Suprapubic skin (tissue), 4 donors: ENCODE measurements at regions not wholly inside any gene's neighbourhood (a gene's known extent, or its start where the extent isn't known, plus 50 kb on each side); places are given as distances from the start of the nearest gene placed in this dataset.
"Not testable (repeated sequence)": the region's sequence is repeated elsewhere in the genome, so short reads cannot be mapped to it uniquely, and the experiment has no call there.

ENCODE experiments used
- DNase-seq, 2 donors: peaks; one replicate each; pipeline ENCODE4 v3.0.0-alpha.2; 2019; ENCODE audit warnings: low spot score in 2 of 2
- H3K27ac ChIP-seq: fragments of 200-600 bp; sonication (generic); one replicate; pipeline ENCODE4 v1.5.1; 2019
- H3K27me3 ChIP-seq: fragments of 200-600 bp; sonication (generic); one replicate; pipeline ENCODE4 v1.5.1; 2019
- H3K36me3 ChIP-seq: fragments of 200-600 bp; sonication (generic); one replicate; pipeline ENCODE4 v1.5.1; 2019
- H3K4me1 ChIP-seq: fragments of 200-600 bp; sonication (generic); one replicate; pipeline ENCODE4 v1.5.1; 2019
- H3K4me3 ChIP-seq: fragments of 200-600 bp; sonication (generic); one replicate; pipeline ENCODE4 v1.5.1; 2019; ENCODE audit warnings: mild to moderate bottlenecking
- H3K9me3 ChIP-seq: fragments of 200-600 bp; sonication (generic); one replicate; pipeline ENCODE4 v1.5.1; 2019
- CTCF ChIP-seq, 2 donors: fragments of 200-600 bp in 1 of 2; fragments of 450-650 bp in 1 of 2; sonication (generic) in 1 of 2; IDR thresholded peaks; one replicate each; pipeline ENCODE4 v1.5.1; 2016 to 2019; ENCODE audit warnings: antibody characterized with exemption in 2 of 2, mild to moderate bottlenecking in 1 of 2, moderate library complexity in 1 of 2
- EP300 ChIP-seq: sonication (generic); formaldehyde crosslinking; IDR thresholded peaks from one replicate; pipeline ENCODE4 v1.6.1; 2017; ENCODE audit warnings: antibody characterized with exemption
- POLR2A ChIP-seq, 2 donors: fragments of 450-650 bp; IDR thresholded peaks; one replicate each; pipeline ENCODE4 v1.6.1; 2017; ENCODE audit warnings: antibody characterized with exemption in 2 of 2, mild to moderate bottlenecking in 2 of 2, moderate library complexity in 2 of 2
- POLR2AphosphoS5 ChIP-seq, 3 donors: sonication (generic); formaldehyde crosslinking; IDR thresholded peaks; one replicate each; pipeline ENCODE4 v1.6.1; 2017; ENCODE audit warnings: antibody characterized with exemption in 3 of 3
- WGBS: methylation state at CpG from one replicate; pipeline ENCODE4 v1.1.5; 2018; 5-methylcytosine and 5-hydroxymethylcytosine counted together

GRCh38 chr4:29085748-29086147 lies 1634.4 kb upstream of the PCDH7 start:
- DNase-seq = no peak
- no peaks in the 10 kb centered on the region for H3K36me3 ChIP-seq
- H3K4me1 ChIP-seq = no peaks in the 10 kb centered on the region
- TF ChIP-seq POLR2A (IDR thresholded peaks at IDR 0.05) (no peak), CTCF (IDR thresholded peaks at IDR 0.05) (no peak)
- WGBS = 89% methylated on average over 4 of the region's 4 CpGs
- H3K27ac ChIP-seq = no peak overlapping the region
- H3K9me3 ChIP-seq = peaks cover 3% of the 10 kb centered on the region
- H3K4me3 ChIP-seq = no peak overlapping the region
- no peaks in the 10 kb centered on the region for H3K27me3 ChIP-seq

- WGBS = 85% methylated on average over 3 of the region's 3 CpGs
These were observed 1615.5 kb upstream of the PCDH7 start for GRCh38 chr4:29104694-29105093.

GRCh38 chr4:29113960-29114359 lies 1606.2 kb upstream of the PCDH7 start:
- Histone ChIP-seq H3K36me3 (no peaks in the 10 kb centered on the region), H3K4me1 (no peaks in the 10 kb centered on the region), H3K4me3 (no peak overlapping the region), H3K27me3 (no peaks in the 10 kb centered on the region), H3K27ac (no peak overlapping the region), H3K9me3 (no peaks in the 10 kb centered on the region)
- no peak for TF ChIP-seq CTCF (IDR thresholded peaks at IDR 0.05)
- TF ChIP-seq POLR2A (IDR thresholded peaks at IDR 0.05) = no peak
- TF ChIP-seq POLR2AphosphoS5 (IDR thresholded peaks at IDR 0.05) = no peak
- no peak for TF ChIP-seq EP300
- no peak for DNase-seq
- 54% methylated on average over 3 of the region's 3 CpGs for WGBS

More at GRCh38 chr4:29104694-29105093, 1615.5 kb upstream of the PCDH7 start:
- no peak for DNase-seq
- Histone ChIP-seq H3K27ac (no peak overlapping the region), H3K9me3 (no peaks in the 10 kb centered on the region), H3K36me3 (no peaks in the 10 kb centered on the region), H3K4me1 (no peaks in the 10 kb centered on the region), H3K27me3 (no peaks in the 10 kb centered on the region), H3K4me3 (no peak overlapping the region)
- TF ChIP-seq POLR2AphosphoS5 (IDR thresholded peaks at IDR 0.05) = no peak
- TF ChIP-seq POLR2A (IDR thresholded peaks at IDR 0.05) = no peak
- no peak for TF ChIP-seq EP300
- no peak for TF ChIP-seq CTCF (IDR thresholded peaks at IDR 0.05)

- 99% methylated on average over 27 of the region's 38 CpGs for WGBS
- H3K27ac ChIP-seq, H3K27me3 ChIP-seq, H3K36me3 ChIP-seq, H3K4me1 ChIP-seq, H3K9me3 ChIP-seq, H3K4me3 ChIP-seq, DNase-seq: not testable (repeated sequence)
These were observed 1602.9 kb upstream of the PCDH7 start for GRCh38 chr4:29117231-29117722.

DNA sequence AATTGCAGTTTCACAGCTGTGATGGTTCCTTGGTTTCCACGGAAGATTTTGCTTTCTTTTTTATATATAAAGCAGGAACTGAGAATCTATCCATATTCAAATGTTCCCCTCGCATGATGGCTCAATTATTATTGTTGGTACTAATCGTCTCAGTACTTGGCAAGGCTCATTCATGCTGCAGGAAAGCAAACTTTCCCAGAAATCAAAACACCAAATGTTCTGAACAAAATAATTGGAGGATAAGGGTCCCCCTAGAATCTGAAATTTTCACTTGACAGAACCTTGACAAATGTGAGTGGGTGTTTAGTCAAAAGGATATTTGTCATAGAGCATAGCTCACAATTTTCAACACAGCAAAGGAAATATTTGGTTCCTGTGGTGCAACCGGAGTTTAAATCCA lies 1598.6 kb upstream of the PCDH7 start:
- Histone ChIP-seq H3K36me3 (no peaks in the 10 kb centered on the region), H3K4me3 (no peak overlapping the region), H3K9me3 (no peaks in the 10 kb centered on the region), H3K27me3 (no peaks in the 10 kb centered on the region), H3K4me1 (no peaks in the 10 kb centered on the region), H3K27ac (no peak overlapping the region)
- 54% methylated on average over 4 of the region's 4 CpGs for WGBS
- DNase-seq = no peak
- TF ChIP-seq POLR2AphosphoS5 (IDR thresholded peaks at IDR 0.05) (no peak), EP300 (no peak), POLR2A (IDR thresholded peaks at IDR 0.05) (no peak), CTCF (IDR thresholded peaks at IDR 0.05) (no peak)

GRCh38 chr4:29128810-29129209 lies 1591.4 kb upstream of the PCDH7 start:
- Histone ChIP-seq H3K4me3 (no peak overlapping the region), H3K27ac (no peak overlapping the region), H3K36me3 (no peaks in the 10 kb centered on the region), H3K4me1 (no peaks in the 10 kb centered on the region), H3K9me3 (no peaks in the 10 kb centered on the region), H3K27me3 (no peaks in the 10 kb centered on the region)
- WGBS = 85% methylated on average over 1 of the region's 1 CpG
- no peak for DNase-seq
- TF ChIP-seq EP300 (no peak), POLR2A (IDR thresholded peaks at IDR 0.05) (no peak), POLR2AphosphoS5 (IDR thresholded peaks at IDR 0.05) (no peak), CTCF (IDR thresholded peaks at IDR 0.05) (no peak)
